Stimulated activated CD4-positive, alpha-beta T cell treated with anti-CD3 and anti-CD28 coated beads, TNF-alpha, amount 100 ng/mL, for 24 hours (primary cell): ENCODE measurements at regions not wholly inside any gene's neighbourhood (a gene's known extent, or its start where the extent isn't known, plus 50 kb on each side); places are given as distances from the start of the nearest gene placed in this dataset.

Experiments
- DNase-seq, 3 experiments: peaks; one replicate each; pipeline ENCODE4 v3.0.0-alpha.2; 2020; ENCODE audit warnings: low read depth in 3 of 3

DNA sequence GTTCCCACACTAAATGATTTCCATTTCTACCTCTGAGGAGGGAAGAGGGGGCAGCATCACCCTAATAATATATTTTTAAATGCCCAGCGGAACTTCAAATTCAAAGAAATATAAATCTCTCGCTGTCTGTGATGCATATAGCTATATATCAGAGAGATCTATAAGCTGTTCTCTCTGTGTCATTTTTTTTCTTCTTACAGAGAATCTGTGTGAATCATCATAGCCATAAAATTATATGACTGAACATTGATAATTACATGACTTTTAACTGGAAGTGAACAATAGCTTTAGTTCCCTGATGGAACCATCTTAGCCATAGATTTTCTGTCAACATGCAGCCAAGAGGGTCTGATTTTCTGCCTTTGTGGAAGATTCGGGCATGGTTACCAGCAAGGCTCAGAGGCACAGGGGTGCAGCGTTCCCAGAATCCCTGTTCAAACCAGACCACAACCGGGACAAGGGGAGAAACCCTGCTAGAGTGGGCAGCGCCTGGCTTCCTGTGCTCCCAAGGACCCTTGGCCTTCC lies 93.7 kb upstream of the OSMR start:
- DNase-seq = no peak

DNA sequence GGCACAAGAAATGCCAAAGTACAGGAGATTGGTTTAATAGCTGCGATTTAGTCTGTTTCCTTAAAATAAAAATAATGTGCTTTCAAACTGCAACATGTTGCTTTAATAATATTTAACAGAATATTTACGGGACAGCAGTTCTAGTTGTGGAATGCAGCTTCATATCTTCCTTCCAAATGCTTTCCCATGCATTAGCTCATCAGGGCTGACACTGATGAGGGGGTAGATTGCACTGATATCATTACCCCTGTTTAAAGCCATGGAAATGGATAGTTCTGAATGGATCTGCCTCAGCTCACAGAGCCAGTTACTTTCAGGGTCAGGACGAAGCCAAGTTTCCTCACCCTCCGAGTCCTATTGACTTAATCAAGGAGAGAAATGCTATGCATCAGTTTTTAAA lies 93.2 kb upstream of the OSMR start:
- DNase-seq = no peak

DNA sequence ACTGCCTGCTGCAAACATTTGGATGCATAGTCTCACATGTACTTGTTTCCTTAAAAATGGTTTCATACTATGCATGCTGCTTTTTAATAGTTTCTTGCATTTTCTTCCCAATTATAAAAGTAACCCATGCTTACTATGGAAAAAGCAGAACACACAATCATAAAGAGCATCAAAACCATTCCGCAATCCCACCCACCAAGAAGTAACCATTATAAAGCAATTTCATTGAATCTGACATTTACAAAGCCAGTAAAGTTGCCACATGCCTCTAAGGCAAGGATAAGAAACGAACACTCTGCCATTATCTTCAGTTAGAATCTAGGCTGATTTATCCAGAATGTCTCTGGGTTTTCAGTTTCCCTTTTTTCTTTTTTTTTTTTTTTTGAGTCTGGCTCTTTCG lies 92.7 kb upstream of the OSMR start:
- DNase-seq = no peak

DNA sequence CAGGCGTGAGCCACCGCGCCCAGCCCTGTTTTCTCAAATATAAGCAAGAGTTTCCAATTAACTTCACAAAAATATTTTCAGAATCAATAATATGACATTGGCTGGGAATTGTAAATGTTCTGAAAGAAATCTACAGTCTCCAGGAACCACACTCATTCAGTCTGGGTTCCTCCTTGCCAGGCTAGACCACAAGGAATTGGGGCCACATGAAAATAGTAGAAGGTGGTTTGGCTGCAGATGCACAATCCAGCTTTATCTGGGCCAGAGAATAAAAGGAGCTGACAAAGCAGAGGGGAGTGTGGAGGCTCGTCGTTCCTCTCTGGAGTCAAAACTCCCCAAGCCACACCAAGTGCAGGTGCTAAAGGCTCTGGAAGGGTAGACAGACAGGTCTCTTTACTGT lies 92.0 kb upstream of the OSMR start:
- no peak for DNase-seq

DNA sequence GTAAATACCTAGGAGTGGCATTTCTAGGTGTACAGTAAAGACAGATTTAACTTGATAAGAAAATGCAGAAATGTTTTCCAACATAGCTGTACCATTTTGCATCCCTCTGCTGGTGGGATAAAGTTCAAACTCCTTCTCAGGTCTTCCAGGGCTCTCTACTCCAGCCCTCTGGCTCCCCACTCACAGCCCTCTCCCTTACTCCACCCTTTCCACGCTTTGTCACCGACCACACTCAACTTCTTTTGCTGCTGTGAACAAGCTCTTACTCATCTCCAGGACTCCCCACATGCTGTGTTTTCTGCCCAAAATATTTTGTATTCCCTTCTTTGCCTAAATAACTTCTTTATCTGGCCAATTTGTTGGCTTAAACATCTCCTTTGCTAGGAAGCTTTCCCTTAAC lies 90.6 kb upstream of the OSMR start:
- DNase-seq = no peak

DNA sequence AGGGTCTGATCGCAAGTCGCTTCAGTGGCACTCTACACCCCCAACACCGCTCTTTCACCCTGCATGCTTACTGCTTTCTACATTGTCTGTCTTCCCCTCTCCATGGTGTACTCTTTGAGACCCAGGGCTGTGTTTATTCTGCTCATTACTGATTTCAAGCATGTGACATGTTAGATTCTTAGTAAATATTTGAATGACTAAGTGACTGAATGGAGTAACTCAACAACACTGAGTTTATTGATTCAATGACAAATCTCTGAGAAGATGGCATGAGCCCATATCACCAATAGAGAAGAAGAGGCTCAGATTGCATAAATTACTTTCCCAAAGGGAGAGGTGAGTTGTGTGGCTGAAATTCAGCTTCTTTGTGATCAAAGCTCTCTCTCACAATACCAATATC lies 89.7 kb upstream of the OSMR start:
- no peak for DNase-seq

DNA sequence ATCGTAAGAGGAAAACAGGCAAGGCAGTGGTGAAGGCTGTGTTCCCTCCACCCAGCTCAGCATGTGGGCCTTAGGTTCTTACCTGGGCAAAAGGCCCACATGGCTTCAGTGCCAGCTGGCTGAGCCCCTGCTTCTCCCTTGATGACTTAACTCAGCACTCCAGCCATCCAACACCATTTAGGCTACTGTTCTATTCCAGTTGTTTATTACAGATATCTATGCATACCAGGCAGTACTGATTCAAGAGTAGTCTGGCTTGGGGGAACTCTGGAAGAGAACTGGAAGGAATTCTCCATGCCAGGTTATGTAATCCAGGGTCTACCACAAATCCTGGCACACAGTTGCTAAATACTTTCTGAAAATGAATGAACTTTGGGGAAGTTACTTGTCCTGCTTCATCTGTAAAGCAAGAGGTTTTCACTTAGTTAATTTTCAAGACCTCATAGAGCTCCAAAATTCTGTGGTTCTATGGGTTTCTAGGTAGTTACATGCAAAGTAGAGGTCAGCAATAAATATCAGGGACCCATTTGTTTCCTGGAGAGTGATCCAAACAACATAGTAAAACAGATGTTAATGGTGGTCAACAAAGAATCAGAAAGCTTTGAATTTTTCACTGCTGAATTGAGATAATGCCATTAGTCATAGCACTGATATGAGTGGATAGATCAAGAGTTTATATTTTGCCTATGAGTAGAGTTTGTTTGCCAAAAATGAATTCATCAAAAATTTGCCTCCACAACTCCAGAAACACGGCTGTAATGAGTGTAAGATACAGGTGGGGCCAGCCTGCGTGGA lies 88.2 kb upstream of the OSMR start:
- DNase-seq = no peak

DNA sequence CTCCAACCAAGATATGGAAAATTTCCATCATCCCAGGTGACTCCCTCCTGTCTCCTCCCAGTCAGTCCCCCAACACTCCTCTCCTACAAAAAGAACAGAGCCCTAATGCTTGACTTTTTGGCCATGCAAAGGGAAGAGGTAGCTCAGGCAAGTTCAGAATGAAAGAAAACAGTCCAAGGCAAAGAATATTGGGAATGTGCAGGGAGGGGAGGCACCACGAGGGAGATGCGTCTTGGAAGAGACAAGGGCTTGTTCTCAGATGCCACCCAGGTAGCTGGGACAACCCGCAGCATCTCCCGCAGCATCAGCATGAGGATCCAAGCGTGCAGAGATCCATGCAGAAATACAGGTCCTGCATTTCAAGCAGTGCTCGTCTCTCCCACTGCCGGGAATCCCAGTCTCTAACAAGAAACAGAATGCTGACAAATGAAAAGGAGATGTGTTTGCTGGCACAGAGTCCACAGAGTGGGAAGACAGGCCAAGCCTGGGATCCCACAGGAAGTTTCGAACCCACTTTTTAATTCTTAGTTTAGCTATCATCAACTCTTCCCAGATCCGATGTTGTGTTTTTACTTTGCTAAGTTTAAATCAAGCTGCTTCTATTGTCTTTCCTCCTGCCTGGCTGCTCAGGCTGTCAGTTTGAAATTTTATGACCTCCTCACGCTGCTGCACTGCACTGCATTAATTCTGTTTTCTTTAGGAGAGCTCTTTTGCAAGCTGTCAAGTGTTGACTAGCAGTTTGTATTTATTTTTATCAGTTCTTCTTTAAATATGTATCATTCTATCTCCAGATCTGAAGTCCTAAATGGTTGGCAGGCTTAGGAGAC lies 86.8 kb upstream of the OSMR start:
- no peak for DNase-seq

DNA sequence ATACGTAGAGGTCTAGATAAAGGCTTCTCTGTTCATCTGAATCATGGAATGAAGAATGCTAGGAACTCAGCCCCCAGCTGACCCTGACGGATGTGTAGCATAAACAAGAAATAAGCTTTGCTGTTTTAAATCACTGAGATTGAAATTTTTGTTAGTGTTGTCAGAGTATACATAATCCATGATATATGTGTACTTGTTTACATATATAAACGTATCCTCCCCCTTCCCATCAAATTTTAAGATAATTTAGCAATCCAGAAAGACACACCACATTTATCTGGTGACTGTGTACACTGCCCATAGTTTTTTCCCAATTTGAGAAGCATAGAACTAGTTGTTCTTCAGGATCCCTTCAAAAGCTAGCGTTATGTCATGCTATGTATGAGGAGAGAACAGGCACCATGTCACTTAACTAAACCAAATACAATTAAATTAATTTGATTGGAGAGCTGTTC lies 80.8 kb upstream of the OSMR start:
- no peak for DNase-seq

DNA sequence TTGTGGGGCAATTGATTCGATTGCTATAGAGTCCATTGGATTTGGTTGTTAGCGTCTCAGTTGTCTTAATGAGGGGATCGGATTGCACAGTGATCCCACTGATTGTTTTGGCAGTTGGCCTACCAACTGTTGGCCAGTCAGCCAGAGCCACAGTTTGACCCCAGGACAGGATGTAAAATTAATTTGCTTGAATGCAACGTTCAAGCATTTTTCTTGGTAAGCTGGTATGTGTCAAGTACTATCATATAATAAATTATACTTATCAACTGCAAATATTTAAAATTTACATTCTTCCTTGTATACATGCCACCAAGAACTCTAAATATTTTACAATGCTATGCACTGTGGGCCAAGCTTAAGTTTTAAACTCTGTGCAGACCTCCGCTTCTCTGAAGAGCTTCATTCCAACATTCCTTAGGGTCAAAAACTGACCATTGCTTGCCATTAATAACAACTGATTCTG lies 80.4 kb upstream of the OSMR start:
- no peak for DNase-seq

DNA sequence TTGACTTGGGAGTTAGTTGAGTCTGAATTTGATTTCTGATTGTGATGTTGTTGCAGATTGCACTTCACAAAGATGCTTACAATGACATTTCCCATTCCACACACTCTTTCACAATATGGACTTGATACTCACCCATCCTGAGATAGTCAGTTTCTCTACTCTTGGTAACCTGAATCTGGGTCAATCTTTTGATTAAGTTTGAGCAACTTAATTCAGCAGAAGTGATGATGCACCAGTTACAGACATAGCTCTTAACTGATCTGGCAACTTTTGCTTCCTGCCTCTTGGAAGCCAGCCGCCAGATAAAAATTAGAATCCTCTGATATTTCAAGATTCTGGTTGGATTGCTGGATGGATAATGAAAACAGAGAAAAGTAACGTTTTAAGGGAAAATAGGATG lies 79.7 kb upstream of the OSMR start:
- DNase-seq = no peak

- no peak for DNase-seq
These were observed 77.2 kb upstream of the OSMR start for GRCh38 chr5:38768412-38769211.

DNA sequence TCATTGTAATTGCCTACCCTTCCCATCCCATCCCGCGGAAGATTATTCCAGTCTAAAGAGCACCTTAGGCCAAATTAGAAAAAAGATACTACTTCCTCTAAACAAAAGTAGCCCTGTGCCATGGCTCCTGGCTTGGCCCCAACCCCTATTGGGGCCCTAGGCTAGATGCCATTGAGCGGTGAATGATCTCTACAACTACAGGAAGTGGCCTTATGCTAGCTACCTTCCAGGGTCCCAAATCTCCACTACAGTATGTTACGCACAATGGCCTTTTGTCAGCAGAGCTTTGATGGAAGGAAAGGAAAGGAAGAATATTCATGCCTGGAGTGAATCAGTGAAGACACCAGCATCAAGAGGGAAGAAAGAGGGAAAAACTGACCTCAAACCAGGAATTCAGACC lies 73.3 kb upstream of the OSMR start:
- no peak for DNase-seq

GRCh38 chr5:38775218-38775840 lies 70.5 kb upstream of the OSMR start:
- no peak for DNase-seq

DNA sequence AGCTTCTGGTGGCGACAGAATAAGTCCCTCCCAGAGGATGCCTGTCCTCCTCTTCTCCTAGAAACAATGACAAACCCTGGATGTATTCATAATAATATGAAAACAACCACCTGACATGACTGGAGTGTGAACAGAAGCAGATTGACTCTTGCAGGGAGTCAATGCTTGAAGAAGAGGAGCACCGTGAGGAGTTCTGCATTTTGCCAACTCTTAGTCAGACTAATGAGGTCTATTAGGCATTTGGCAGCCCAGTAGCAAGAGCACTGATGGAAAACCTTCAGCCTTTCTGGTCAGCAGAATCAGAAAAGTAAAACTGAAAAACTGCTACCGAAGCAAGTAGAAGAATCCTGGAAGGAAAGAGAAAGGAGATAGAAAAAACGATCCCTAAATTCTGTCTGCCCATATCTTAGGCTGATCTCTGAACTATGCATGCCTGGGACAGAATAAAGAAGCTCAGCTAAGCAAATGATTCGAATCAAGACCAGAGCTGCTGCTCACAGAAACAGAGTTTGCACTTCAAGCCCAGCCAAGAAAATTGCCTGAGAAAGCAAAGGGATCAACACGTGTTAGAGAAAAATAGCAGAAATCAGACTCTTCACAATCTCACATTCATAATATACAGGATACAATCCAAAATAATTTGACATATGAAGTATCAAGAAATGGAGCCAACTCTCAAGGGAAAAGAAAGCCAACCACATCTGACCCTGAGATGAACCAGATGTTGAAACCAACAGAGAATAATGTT lies 69.5 kb upstream of the OSMR start:
- no peak for DNase-seq

DNA sequence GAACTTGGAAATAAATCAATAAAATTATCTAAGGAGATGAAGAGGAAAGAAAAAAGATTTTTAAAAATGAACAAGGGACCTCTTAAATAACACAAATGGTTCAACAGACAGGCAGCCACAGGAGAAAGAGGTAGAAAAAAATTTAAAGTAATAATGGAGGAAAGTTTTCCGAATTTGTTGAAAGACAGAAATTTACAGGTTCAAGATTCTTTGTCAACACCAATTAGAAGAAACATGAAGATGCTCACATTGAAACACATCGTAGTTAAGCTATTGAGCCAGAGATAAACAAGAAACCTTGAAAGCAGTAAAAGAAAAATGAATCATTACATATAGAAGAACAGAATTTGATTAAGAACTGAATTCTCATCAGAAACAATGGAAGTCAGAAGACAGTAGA lies 68.7 kb upstream of the OSMR start:
- DNase-seq = no peak

DNA sequence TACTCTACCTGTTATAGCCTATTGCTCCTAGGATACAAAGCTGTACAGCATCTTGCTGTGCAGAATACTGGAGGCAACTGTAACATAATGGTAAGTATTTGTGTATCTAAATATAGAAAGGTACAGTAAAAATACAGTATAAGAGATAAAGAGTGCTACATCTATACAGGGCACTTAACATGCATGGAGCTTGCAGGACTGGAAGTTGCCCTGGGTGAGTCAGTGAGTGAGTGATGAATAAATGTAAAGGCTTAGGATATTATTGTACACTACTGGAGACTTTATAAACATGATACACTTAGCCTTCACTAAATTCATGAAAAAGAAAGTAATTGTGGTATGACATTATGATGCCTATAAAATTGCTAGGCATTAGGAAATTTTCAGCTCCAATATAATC lies 65.5 kb upstream of the OSMR start:
- DNase-seq = no peak

GRCh38 chr5:38780945-38781344 lies 64.9 kb upstream of the OSMR start:
- no peak for DNase-seq

DNA sequence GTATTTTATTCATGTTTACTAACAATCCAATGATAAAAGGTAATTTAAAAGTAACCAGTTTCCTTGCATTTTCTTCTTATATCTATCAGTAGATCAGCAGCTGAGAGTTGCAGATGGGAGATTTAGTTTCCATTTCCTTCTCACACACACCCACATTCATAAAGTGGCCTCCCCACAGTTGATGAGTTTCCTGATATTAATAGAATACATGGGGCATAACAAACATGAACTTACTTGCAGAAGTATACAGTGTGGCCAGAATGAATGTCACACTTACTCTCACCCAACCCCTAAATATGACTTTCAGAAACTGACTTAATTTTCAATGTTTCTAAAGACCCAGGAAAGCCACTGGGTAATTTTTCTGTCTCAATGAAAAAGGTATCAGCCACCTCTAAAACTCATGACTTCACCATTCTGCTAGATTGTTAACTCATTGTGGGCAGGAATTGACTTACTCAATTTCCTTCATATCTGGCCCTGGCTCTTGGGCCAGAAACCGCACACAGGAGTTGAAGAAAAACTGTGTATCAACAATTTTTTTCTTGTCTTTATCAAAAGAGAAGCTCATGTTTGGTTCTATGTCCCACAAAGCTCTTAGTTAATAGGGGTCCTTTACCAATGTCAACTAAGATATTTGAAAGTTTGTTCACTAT lies 63.5 kb upstream of the OSMR start:
- DNase-seq = no peak

GRCh38 chr5:38783011-38783561 lies 62.7 kb upstream of the OSMR start:
- DNase-seq = no peak
